ENCODE measurements at regions not wholly inside any gene's neighbourhood (a gene's known extent, or its start where the extent isn't known, plus 50 kb on each side); places are given as distances from the start of the nearest gene placed in this dataset.

DNA sequence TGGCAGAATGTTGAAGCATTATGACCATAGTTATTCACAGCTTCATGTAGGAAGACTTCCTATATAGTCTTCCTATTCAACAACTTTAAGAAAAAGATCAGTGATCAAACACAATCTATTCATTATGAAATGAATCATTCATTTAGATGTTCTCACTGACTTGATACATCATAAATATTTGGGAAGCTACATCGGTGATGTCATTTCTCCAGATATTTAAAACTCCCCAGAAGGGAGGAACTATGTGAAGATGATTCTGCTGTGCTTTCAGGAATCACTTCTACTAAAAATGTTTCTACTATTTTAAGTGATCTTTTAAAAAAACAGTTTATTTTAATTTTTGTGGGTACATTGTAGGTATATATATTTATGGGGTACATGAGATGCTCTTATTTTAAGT, 316.4 kb downstream of the BCAT1 start:
- TF ChIP-seq, protein P1, sequence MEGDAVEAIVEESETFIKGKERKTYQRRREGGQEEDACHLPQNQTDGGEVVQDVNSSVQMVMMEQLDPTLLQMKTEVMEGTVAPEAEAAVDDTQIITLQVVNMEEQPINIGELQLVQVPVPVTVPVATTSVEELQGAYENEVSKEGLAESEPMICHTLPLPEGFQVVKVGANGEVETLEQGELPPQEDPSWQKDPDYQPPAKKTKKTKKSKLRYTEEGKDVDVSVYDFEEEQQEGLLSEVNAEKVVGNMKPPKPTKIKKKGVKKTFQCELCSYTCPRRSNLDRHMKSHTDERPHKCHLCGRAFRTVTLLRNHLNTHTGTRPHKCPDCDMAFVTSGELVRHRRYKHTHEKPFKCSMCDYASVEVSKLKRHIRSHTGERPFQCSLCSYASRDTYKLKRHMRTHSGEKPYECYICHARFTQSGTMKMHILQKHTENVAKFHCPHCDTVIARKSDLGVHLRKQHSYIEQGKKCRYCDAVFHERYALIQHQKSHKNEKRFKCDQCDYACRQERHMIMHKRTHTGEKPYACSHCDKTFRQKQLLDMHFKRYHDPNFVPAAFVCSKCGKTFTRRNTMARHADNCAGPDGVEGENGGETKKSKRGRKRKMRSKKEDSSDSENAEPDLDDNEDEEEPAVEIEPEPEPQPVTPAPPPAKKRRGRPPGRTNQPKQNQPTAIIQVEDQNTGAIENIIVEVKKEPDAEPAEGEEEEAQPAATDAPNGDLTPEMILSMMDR (IDR thresholded peaks at IDR 0.05), result no peak
- no peak for TF ChIP-seq POLR2A (IDR thresholded peaks at IDR 0.05)
